Activated T-cell treated with anti-CD3 and anti-CD28 coated beads, Interleukin-2, amount 50 U/mL, for 72 hours (primary cell): ENCODE measurements at regions not wholly inside any gene's neighbourhood (a gene's known extent, or its start where the extent isn't known, plus 50 kb on each side); places are given as distances from the start of the nearest gene placed in this dataset.

Source experiments
- ATAC-seq, 2 donors: fragments of 150-1000 bp; cut with Tn5 transposase; replicated peaks in 1 of 2; 2 replicates each; pipeline ENCODE4 v1.10.0; 2021; ENCODE audit warnings: moderate library complexity in 2 of 2, mild to moderate bottlenecking in 1 of 2
- DNase-seq, 2 donors: peaks; one replicate each; pipeline ENCODE4 v3.0.0; 2021 to 2022; ENCODE audit warnings: mixed read lengths in 1 of 2
- H3K27ac Mint-ChIP-seq: one replicate; pipeline ENCODE4 v1.8.0; 2022; ENCODE audit warnings: mild to moderate bottlenecking, moderate library complexity, mixed read lengths
- H3K27me3 Mint-ChIP-seq: one replicate; pipeline ENCODE4 v1.8.0; 2022; ENCODE audit warnings: low read depth, mixed read lengths
- H3K36me3 Mint-ChIP-seq, 2 donors: one replicate each; pipeline ENCODE4 v1.8.0; 2022; ENCODE audit warnings: mixed read lengths in 2 of 2, mild to moderate bottlenecking in 1 of 2; ENCODE audit not compliant: insufficient read depth in 2 of 2
- H3K4me1 Mint-ChIP-seq: one replicate; pipeline ENCODE4 v1.8.0; 2022; ENCODE audit warnings: low read depth, mixed read lengths
- H3K4me3 Mint-ChIP-seq, 2 donors: one replicate each; pipeline ENCODE4 v1.8.0; 2022; ENCODE audit warnings: mild to moderate bottlenecking in 2 of 2, mixed read lengths in 2 of 2, moderate library complexity in 2 of 2
- H3K9me3 Mint-ChIP-seq, 2 donors: one replicate each; pipeline ENCODE4 v1.8.0; 2022; ENCODE audit warnings: mixed read lengths in 2 of 2

- Mint-ChIP-seq H3K36me3 (no peaks in the 10 kb centered on the region), H3K4me1 (no peaks in the 10 kb centered on the region), H3K9me3 (no peaks in the 10 kb centered on the region), H3K4me3 (no peak overlapping the region), H3K27ac (no peak overlapping the region), H3K27me3 (no peaks in the 10 kb centered on the region)
- DNase-seq (no peak), ATAC-seq (no peak)
These were observed 227.7 kb downstream of the B3GLCT start for GRCh38 chr13:31427151-31428100.

GRCh38 chr13:31431722-31432137, 232.0 kb downstream of the B3GLCT start:
- no peaks in the 10 kb centered on the region for H3K4me1 Mint-ChIP-seq
- H3K27me3 Mint-ChIP-seq = peaks cover 13% of the 10 kb centered on the region
- H3K27ac Mint-ChIP-seq = no peak overlapping the region
- no peaks in the 10 kb centered on the region for H3K9me3 Mint-ChIP-seq
- H3K4me3 Mint-ChIP-seq = no peak overlapping the region
- peak; percentile 42 to 53 for DNase-seq
- H3K36me3 Mint-ChIP-seq = no peaks in the 10 kb centered on the region
- peak in 1 of 2 donors; percentile 32 for ATAC-seq

- no peaks in the 10 kb centered on the region for H3K36me3 Mint-ChIP-seq
- no peak overlapping the region for H3K4me3 Mint-ChIP-seq
- no peak overlapping the region for H3K27ac Mint-ChIP-seq
- H3K9me3 Mint-ChIP-seq = no peaks in the 10 kb centered on the region
- H3K4me1 Mint-ChIP-seq = no peaks in the 10 kb centered on the region
- DNase-seq = no peak
- H3K27me3 Mint-ChIP-seq = peaks cover 19% of the 10 kb centered on the region
- no peak for ATAC-seq
These were observed 233.4 kb downstream of the B3GLCT start for GRCh38 chr13:31433207-31433606.

- Mint-ChIP-seq H3K36me3 (no peaks in the 10 kb centered on the region), H3K9me3 (no peaks in the 10 kb centered on the region), H3K4me1 (no peaks in the 10 kb centered on the region), H3K27ac (no peak overlapping the region), H3K4me3 (no peak overlapping the region), H3K27me3 (peaks cover 19% of the 10 kb centered on the region)
- DNase-seq (no peak), ATAC-seq (no peak)
These were observed 234.0 kb downstream of the B3GLCT start for GRCh38 chr13:31433746-31434145.

GRCh38 chr13:31434613-31435012, 234.8 kb downstream of the B3GLCT start:
- H3K36me3 Mint-ChIP-seq = no peaks in the 10 kb centered on the region
- ATAC-seq = no peak
- H3K27me3 Mint-ChIP-seq = peaks cover 19% of the 10 kb centered on the region
- H3K4me3 Mint-ChIP-seq = no peak overlapping the region
- no peaks in the 10 kb centered on the region for H3K4me1 Mint-ChIP-seq
- DNase-seq = no peak
- no peaks in the 10 kb centered on the region for H3K9me3 Mint-ChIP-seq
- no peak overlapping the region for H3K27ac Mint-ChIP-seq

- no peaks in the 10 kb centered on the region for H3K36me3 Mint-ChIP-seq
- no peak overlapping the region for H3K4me3 Mint-ChIP-seq
- H3K9me3 Mint-ChIP-seq = no peaks in the 10 kb centered on the region
- H3K27ac Mint-ChIP-seq = no peak overlapping the region
- no peaks in the 10 kb centered on the region for H3K4me1 Mint-ChIP-seq
- H3K27me3 Mint-ChIP-seq = peaks cover 19% of the 10 kb centered on the region
- ATAC-seq = no peak
- no peak for DNase-seq
These were observed 235.8 kb downstream of the B3GLCT start for GRCh38 chr13:31435536-31435935.

GRCh38 chr13:31436478-31436877, 236.7 kb downstream of the B3GLCT start:
- ATAC-seq = no peak
- no peaks in the 10 kb centered on the region for H3K36me3 Mint-ChIP-seq
- H3K9me3 Mint-ChIP-seq = no peaks in the 10 kb centered on the region
- no peak overlapping the region for H3K27ac Mint-ChIP-seq
- peaks cover 19% of the 10 kb centered on the region for H3K27me3 Mint-ChIP-seq
- no peak overlapping the region for H3K4me3 Mint-ChIP-seq
- H3K4me1 Mint-ChIP-seq = no peaks in the 10 kb centered on the region
- DNase-seq = no peak

GRCh38 chr13:31437975-31438374, 238.2 kb downstream of the B3GLCT start:
- no peaks in the 10 kb centered on the region for H3K36me3 Mint-ChIP-seq
- H3K4me1 Mint-ChIP-seq = no peaks in the 10 kb centered on the region
- H3K4me3 Mint-ChIP-seq = no peak overlapping the region

GRCh38 chr13:31440132-31440531, 240.4 kb downstream of the B3GLCT start:
- H3K27me3 Mint-ChIP-seq = peaks cover 8% of the 10 kb centered on the region
- no peak overlapping the region for H3K4me3 Mint-ChIP-seq
- no peak overlapping the region for H3K27ac Mint-ChIP-seq
- ATAC-seq (no peak), DNase-seq (no peak)
- H3K4me1 Mint-ChIP-seq = no peaks in the 10 kb centered on the region
- H3K36me3 Mint-ChIP-seq = no peaks in the 10 kb centered on the region
- H3K9me3 Mint-ChIP-seq = no peaks in the 10 kb centered on the region

More at GRCh38 chr13:31437975-31438374, 238.2 kb downstream of the B3GLCT start:
- Mint-ChIP-seq H3K27me3 (peaks cover 19% of the 10 kb centered on the region), H3K27ac (no peak overlapping the region), H3K9me3 (no peaks in the 10 kb centered on the region)
- DNase-seq (no peak), ATAC-seq (no peak)

GRCh38 chr13:31441800-31442510, 242.2 kb downstream of the B3GLCT start:
- ATAC-seq (no peak), DNase-seq (no peak)
- Mint-ChIP-seq H3K27ac (no peak overlapping the region), H3K4me3 (no peak overlapping the region), H3K27me3 (peaks cover 4% of the 10 kb centered on the region), H3K9me3 (no peaks in the 10 kb centered on the region), H3K36me3 (no peaks in the 10 kb centered on the region), H3K4me1 (no peaks in the 10 kb centered on the region)

GRCh38 chr13:31442571-31442970, 242.8 kb downstream of the B3GLCT start:
- H3K4me1 Mint-ChIP-seq = no peaks in the 10 kb centered on the region
- ATAC-seq = no peak
- H3K9me3 Mint-ChIP-seq = no peaks in the 10 kb centered on the region
- no peak overlapping the region for H3K27ac Mint-ChIP-seq
- H3K4me3 Mint-ChIP-seq = no peak overlapping the region
- H3K27me3 Mint-ChIP-seq = no peaks in the 10 kb centered on the region
- no peak for DNase-seq
- H3K36me3 Mint-ChIP-seq = no peaks in the 10 kb centered on the region

GRCh38 chr13:31444266-31444856, 244.6 kb downstream of the B3GLCT start:
- Mint-ChIP-seq H3K36me3 (no peaks in the 10 kb centered on the region), H3K9me3 (no peaks in the 10 kb centered on the region), H3K4me3 (no peak overlapping the region), H3K27ac (no peak overlapping the region), H3K4me1 (no peaks in the 10 kb centered on the region), H3K27me3 (no peaks in the 10 kb centered on the region)
- DNase-seq = no peak
- no peak for ATAC-seq

GRCh38 chr13:31452525-31452924, 252.8 kb downstream of the B3GLCT start:
- H3K9me3 Mint-ChIP-seq = peaks cover 0 to under 1% of the 10 kb centered on the region in 2 donors
- no peak overlapping the region for H3K27ac Mint-ChIP-seq
- H3K4me1 Mint-ChIP-seq = no peaks in the 10 kb centered on the region
- no peak overlapping the region for H3K4me3 Mint-ChIP-seq
- DNase-seq = no peak
- no peaks in the 10 kb centered on the region for H3K36me3 Mint-ChIP-seq
- peaks cover 8% of the 10 kb centered on the region for H3K27me3 Mint-ChIP-seq
- ATAC-seq = no peak
